HS-27A (cell line): ENCODE measurements at regions not wholly inside any gene's neighbourhood (a gene's known extent, or its start where the extent isn't known, plus 50 kb on each side); places are given as distances from the start of the nearest gene placed in this dataset.

Experiments used
- DNase-seq: peaks from one replicate; pipeline ENCODE4 v3.0.0-alpha.2; 2012; ENCODE audit warnings: low read depth, missing footprints

GRCh38 chr20:17818187-17818586 is 118.4 kb downstream of the BANF2 start:
- DNase-seq = no peak

DNA sequence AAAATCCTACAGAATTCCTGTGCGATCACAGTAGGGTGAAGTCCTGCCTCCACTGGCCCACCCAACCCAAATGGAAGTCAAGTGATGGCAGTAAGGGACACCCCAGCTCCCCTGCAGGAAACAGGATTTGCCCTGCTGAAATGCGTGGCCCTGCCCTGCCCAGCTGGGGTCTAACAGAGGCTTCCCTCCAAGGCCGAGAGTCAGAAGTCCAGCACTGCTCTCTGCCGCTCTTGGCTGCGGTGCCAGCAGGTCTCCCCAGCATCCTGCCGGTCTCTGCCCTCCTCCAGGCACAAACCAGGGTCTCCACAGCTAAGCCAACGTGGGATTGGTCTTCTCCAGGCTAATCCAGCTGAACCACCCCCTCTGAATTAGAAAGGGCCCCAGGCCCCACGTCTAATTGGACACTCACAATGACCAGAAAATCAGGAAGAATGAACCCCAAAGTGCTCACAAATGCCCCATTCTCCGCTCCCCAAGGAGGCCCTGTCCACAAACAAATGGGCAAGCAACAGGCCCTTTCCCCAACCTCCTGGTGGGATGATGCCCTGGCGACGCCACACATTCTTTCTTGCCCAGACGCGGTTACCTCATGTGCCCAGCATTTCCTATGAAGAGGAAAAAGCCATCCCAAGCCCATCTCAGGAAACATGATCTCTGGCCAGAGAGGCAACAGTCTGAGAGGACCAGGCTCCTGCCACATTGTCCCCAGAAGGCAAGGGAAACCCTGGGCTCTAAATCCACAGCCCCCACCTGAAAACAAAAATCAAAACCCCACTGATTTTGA is 117.2 kb downstream of the BANF2 start:
- DNase-seq = no peak

- no peak for DNase-seq
These were observed 111.8 kb downstream of the BANF2 start for GRCh38 chr20:17811628-17811965.

DNA sequence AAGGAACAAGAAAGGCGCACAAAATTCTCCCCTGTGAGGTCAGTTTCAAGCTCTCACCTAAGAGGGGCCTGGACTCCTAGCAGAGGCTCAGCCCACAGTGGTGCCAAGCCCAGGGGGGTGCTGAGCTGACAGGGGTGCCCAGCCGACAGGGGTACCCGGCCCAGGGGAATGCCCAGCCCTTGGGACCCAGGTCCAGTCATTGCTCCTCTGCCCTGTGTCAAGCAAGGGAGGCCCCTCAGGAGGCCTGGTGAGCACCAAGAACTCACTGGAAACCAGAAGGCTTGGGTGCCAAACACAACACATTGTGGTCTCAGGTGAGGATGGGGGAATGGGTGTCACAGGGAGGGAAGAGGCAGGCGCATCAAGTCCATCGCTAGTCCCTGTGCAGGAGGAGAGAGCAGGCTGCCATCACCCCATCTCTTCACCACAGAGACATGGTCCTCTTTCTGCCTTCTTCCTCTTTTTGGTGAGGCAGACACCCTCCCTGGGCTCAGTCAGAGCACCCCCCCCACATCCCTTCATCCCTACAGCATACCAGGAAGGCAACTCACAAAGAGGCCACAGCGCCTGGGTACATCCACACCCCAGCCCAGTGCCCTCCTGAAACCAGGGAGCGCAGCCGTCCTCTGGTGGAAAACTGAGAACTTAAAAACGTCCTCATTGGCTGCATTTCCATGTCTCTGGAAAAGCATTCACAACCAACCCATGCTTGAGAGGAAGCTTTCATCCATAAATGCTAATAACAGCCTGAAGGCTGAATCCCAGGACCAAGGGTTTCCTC is 111.3 kb downstream of the BANF2 start:
- DNase-seq = no peak

DNA sequence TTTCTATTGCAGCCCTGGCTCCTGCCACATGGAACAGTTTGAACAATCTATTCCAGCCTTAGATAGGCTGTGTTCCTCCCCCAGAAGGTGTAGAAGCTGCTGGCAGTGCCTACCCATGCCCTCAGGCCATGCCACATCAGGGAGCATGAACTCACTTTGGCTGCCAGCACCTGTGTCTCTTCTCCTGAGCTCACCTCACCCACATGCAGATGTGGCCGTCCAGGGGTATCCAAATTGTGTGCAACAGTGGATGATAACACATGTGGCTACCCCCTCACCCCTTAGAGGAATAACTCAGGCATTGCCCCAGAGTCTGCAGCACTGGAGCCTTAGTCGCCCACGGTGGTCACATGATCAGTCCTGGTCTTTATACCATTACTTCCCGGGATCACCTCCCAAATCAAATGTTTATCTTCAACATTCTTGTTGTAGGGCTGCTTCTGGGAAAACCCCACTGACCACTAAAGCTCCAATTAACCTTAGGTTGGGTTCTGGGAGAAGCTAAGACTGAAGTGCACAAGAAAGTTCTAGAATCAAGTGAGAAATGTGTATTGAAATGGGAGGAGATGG is 110.4 kb downstream of the BANF2 start:
- DNase-seq = no peak

GRCh38 chr20:17809362-17810061 is 109.7 kb downstream of the BANF2 start:
- no peak for DNase-seq

GRCh38 chr20:17808782-17809181 is 109.0 kb downstream of the BANF2 start:
- no peak for DNase-seq

GRCh38 chr20:17808357-17808756 is 108.6 kb downstream of the BANF2 start:
- DNase-seq = no peak

DNA sequence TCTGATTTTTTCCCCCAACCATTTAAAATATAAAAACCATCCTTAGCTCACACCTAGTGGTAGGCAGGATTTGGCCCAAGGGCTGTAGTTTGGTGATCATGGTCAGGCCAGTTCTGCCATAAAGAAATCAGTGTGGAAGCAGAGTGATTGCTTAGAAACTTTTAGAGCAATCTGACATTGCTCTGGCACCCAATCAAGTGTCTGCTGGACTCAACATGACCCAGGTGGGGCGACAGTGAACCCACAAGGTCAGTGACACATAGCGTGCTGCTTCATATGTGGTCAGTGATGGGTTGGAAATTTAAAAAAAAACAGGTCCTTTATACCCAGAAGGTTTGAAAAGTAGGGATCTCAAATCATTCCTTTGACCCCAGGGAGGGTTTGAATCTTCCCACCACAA is 107.9 kb downstream of the BANF2 start:
- no peak for DNase-seq

DNA sequence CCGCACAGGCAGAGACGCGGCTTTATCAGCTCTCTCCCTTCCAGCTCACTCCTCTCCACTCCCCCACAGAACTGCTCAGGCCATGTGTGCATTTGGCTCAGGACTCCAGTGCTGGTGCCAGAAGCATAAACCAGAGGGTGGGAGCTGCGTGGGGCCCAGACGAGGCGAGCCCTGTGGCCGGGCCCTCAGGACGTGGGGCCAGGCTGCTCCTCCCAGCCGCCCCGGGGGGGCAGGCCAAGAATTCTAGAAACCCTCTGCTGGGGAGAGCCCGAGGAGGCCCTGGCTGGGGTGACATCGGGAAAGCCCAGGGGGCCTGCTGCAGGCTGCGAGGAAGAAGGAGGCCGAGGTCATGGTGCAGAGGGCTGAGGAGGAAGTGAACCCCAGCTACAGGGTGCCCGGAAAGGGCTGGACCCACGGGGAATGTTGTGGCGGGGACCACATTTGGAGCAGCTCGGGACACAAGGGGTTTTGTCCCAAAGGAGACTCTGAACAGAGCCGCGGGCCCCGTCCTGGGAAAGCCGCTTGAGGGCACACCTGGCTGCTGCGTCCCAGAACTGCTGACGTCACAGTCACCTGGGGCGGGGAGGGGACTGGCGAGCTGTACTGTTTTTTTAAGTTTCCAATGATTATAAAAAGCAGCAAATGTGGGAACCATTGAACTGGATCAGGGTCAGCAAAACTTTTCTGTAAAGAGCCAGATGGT is 107.1 kb downstream of the BANF2 start:
- no peak for DNase-seq

DNA sequence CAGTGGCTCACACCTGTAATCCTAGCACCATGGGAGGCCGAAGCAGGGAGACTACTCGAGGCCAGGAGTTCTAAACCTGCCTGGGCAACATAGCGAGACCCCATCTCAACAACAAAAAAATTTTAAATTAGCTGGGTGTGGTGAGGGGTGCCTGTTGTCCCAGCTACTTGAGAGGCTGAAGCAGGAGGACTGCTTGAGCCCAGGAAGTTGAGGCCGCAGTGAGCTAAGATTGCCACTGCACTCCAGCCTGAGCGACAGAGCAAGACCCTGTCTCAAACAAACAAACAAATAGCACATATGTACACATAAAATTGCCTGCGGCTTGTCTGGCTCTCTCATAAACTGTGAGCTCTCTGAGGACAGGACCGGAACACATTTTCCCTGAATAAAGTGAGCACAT is 106.3 kb downstream of the BANF2 start:
- DNase-seq = no peak

DNA sequence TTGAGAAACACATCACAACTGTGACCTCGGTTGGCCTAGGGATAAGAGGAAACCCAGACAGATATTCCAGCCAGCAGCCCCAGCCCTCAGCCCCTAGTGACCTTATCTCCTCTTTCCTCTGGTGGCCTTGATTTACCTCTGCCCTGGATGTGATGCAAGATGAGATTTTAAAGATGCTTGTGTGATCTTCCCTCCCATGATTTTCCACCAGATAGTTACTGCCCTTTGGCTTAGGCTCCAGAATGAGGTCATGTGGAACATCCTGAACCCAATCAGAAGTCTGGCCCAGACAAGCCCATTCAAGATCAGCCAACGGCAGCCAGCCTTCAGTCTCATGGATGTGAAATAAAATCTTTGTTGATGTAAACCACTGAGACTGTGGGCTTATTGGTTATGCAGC is 104.0 kb downstream of the BANF2 start:
- no peak for DNase-seq

DNA sequence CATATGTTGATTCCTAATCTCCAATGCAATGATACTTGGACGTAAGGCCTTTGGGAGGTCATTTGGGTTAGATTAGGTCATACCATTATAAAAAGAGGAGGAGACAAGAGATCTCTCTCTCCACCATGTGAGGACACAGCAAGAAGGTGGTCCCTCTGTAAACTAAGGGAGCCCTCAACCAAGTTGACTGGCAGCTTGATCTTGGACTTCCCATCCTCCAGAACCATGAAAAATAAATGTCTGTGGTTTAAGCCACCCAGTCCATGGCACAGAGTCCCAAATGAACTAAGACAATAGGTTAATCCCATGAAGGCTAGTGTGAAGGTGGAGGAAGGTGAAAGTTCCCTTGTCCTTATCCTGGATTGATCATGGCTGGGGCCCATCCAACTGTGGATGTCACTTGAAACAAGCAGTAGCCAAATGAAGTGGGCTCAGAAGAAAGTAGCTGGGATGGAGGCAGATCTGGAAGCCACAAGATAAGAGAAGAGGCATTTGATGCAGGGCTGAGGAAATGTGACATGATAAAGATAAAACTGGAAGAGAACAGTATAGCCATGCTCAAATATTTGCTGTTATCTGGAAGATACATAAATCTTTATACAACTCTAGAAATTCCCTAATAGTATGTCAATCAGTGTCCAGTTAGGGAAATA is 99.9 kb downstream of the BANF2 start:
- DNase-seq = no peak

GRCh38 chr20:17798601-17799000 is 98.8 kb downstream of the BANF2 start:
- DNase-seq = no peak

DNA sequence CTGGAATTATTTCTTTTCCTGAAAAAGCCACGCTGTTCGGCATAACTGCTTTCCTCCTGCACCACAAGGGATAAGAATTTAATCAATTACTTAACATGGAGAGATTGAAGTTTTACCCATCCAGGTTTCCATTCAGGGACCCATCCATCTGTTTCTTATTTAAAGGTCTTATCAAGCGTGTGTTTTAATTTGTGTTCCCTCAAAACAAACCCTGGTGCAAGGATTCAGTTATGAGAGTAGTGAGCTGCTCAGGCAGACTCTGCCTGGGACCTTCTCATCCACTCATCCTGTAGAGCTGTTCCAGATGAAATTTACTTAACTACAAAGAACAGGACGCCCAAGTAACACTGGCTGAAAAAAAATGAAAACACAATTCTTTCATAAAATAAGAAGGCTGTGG is 97.8 kb downstream of the BANF2 start:
- no peak for DNase-seq

DNA sequence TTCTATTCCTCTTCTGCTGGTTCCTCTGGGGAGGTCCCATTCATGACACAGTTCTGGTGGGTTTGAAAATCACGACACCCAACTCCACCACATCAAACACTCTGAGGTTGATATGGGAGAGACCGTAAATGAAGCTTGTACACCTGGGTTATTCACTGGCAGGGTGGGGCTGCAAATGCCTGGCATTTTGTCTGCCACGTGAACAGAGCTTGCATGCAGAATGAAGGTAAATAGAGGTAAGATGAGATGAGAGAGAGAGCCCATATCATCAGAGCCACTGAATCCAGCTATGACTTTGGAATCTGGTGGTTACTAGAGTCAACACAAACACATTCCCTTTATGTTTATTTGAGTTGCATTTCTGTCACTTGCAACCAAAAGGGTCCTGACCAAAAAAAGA is 97.4 kb downstream of the BANF2 start:
- no peak for DNase-seq

DNA sequence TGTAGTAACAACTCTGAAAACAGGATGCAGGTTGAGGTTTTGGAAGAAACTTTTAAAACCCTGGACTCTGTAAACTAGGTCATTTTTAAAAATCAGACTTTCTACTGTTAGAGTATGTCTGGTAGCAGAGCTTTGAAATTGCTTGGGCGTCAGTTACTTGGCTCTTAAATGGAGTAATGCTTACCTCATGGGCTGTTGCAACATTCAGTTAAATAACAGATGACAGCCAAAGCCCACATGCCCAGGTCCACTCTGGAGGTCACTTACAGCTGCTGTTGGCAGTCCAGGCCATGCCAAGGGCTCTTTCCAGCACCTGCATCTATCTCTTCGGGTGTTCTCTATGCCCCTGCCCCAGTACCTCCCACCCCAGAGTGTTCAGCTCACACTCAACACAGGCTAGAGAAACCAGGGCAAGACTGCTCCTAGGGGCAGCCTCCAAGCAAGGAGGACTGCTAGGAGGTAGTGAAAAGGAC is 96.4 kb downstream of the BANF2 start:
- DNase-seq = no peak

DNA sequence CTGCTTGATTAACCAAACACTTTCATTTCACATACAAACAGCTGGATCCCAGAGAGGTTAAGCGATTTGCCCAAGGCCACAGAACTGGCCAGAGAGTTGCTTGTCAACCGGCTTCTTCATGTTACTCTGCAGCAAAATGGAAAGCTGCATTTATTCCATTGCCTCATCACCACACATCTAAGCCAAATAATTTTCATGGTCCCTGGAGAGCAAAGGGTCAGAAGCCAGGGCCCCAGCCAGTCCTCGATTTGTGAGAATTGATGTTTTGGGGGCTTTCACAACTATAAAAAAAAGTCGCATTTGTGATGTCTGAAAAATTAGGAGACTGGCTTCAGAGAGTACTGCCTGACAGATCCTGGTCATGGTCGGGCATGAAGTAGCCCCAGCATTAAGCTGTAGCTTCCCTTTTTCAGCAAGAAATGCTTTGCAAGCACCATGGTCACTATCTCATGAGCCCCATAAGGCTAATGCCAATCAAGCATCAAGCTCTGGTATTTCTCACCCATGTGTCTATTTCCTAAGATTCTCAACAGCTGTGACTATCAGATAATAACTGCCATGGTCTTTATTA is 95.8 kb downstream of the BANF2 start:
- DNase-seq = no peak

- DNase-seq = no peak
These were observed 95.2 kb downstream of the BANF2 start for GRCh38 chr20:17795003-17795402.

DNA sequence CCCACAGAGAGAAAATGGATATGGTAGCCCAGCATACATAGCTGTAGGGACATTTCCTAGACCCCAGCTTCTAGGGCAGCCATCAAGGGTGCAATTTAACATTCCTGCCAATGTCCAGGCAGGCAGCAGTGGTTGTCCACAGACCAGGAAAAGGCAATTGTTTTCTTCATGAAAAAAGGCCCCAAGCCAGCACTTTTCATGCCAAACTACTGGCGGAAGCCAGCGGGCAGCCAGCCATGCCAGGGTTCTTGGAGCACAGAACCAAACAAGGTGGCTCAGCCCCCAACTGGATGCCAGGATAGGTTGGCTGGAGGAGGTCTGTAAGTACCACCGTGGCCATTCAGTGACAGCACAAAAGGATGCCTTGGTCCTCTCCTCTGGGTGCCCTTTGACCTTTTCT is 94.6 kb downstream of the BANF2 start:
- no peak for DNase-seq

- no peak for DNase-seq
These were observed 94.2 kb downstream of the BANF2 start for GRCh38 chr20:17793986-17794385.
